Panc1 (cell line): ENCODE measurements at regions not wholly inside any gene's neighbourhood (a gene's known extent, or its start where the extent isn't known, plus 50 kb on each side); places are given as distances from the start of the nearest gene placed in this dataset.
"Not testable (repeated sequence)": the region's sequence is repeated elsewhere in the genome, so short reads cannot be mapped to it uniquely, and the experiment has no call there.

ENCODE experiments used
- POLR2AphosphoS5 ChIP-seq: IDR thresholded peaks from 2 replicates; pipeline ENCODE4 v1.6.1; 2012; ENCODE audit warnings: mild to moderate bottlenecking, low read depth, low read length, moderate library complexity
- REST ChIP-seq, 2 experiments: IDR thresholded peaks; 2 replicates each; pipeline ENCODE4 v1.6.1; 2011 to 2012; ENCODE audit warnings: low read depth in 2 of 2, control low read depth in 1 of 2, low read length in 1 of 2, mild to moderate bottlenecking in 1 of 2, moderate library complexity in 1 of 2; ENCODE audit not compliant: insufficient read depth in 1 of 2
- SIN3A ChIP-seq: IDR thresholded peaks from 2 replicates; pipeline ENCODE4 v1.6.1; 2012; ENCODE audit warnings: low read depth, mild to moderate bottlenecking, low read length, moderate library complexity, borderline replicate concordance; ENCODE audit not compliant: insufficient read depth
- TCF7L2 ChIP-seq: IDR thresholded peaks from 2 replicates; pipeline ENCODE4 v1.6.1; 2011; ENCODE audit warnings: mild to moderate bottlenecking, low read depth, low read length, inconsistent platforms
- TF ChIP-seq, protein P1 (sequence below): fragments of 450-650 bp; IDR thresholded peaks from 2 replicates; pipeline ENCODE4 v1.5.1; 2017; ENCODE audit warnings: mild to moderate bottlenecking

GRCh38 chr5:34354440-34354839 lies 301.7 kb upstream of the RAI14 start:
- TF ChIP-seq, protein P1, sequence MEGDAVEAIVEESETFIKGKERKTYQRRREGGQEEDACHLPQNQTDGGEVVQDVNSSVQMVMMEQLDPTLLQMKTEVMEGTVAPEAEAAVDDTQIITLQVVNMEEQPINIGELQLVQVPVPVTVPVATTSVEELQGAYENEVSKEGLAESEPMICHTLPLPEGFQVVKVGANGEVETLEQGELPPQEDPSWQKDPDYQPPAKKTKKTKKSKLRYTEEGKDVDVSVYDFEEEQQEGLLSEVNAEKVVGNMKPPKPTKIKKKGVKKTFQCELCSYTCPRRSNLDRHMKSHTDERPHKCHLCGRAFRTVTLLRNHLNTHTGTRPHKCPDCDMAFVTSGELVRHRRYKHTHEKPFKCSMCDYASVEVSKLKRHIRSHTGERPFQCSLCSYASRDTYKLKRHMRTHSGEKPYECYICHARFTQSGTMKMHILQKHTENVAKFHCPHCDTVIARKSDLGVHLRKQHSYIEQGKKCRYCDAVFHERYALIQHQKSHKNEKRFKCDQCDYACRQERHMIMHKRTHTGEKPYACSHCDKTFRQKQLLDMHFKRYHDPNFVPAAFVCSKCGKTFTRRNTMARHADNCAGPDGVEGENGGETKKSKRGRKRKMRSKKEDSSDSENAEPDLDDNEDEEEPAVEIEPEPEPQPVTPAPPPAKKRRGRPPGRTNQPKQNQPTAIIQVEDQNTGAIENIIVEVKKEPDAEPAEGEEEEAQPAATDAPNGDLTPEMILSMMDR: not testable (repeated sequence)
- TF ChIP-seq REST (IDR thresholded peaks at IDR 0.05; ENCODE audit: insufficient read depth in 1 of 2, low read depth in 2 of 2, low read length in 1 of 2); POLR2AphosphoS5; TCF7L2; SIN3A: not testable (repeated sequence)
